Stomach (tissue), 4 donors: ENCODE measurements at regions not wholly inside any gene's neighbourhood (a gene's known extent, or its start where the extent isn't known, plus 50 kb on each side); places are given as distances from the start of the nearest gene placed in this dataset.

Experiments
- EP300 ChIP-seq: sonication (generic); formaldehyde crosslinking; IDR thresholded peaks from one replicate; pipeline ENCODE4 v1.6.1; 2017; ENCODE audit warnings: antibody characterized with exemption
- TF ChIP-seq, protein P1 (sequence below), 7 experiments: fragments of 450-650 bp in 4 of 7; fragments of 200-600 bp in 3 of 7; sonication (generic) in 3 of 7; IDR thresholded peaks; one replicate each; pipeline ENCODE4 v1.5.1; 2016 to 2019; ENCODE audit warnings: antibody characterized with exemption in 7 of 7, control low read depth in 2 of 7, mild to moderate bottlenecking in 1 of 7

GRCh38 chr2:129256642-129257041 lies 722.8 kb upstream of the RAB6C start:
- TF ChIP-seq, protein P1, sequence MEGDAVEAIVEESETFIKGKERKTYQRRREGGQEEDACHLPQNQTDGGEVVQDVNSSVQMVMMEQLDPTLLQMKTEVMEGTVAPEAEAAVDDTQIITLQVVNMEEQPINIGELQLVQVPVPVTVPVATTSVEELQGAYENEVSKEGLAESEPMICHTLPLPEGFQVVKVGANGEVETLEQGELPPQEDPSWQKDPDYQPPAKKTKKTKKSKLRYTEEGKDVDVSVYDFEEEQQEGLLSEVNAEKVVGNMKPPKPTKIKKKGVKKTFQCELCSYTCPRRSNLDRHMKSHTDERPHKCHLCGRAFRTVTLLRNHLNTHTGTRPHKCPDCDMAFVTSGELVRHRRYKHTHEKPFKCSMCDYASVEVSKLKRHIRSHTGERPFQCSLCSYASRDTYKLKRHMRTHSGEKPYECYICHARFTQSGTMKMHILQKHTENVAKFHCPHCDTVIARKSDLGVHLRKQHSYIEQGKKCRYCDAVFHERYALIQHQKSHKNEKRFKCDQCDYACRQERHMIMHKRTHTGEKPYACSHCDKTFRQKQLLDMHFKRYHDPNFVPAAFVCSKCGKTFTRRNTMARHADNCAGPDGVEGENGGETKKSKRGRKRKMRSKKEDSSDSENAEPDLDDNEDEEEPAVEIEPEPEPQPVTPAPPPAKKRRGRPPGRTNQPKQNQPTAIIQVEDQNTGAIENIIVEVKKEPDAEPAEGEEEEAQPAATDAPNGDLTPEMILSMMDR (IDR thresholded peaks at IDR 0.05), result no peak
- no peak for TF ChIP-seq EP300
